ENCODE measurements at regions not wholly inside any gene's neighbourhood (a gene's known extent, or its start where the extent isn't known, plus 50 kb on each side); places are given as distances from the start of the nearest gene placed in this dataset.

GRCh38 chr1:218531936-218532335 lies 186.8 kb downstream of the TGFB2 start:
- H3K27me3 Mint-ChIP-seq (ENCODE audit: insufficient read depth) = peaks cover 5% of the 10 kb centered on the region
- WGBS, 2 experiments (ENCODE audit: insufficient coverage in 1 of 2, insufficient read length in 1 of 2) = 90 to 95% methylated on average over 5 of the region's 5 CpGs

GRCh38 chr1:218536296-218536986 lies 191.3 kb downstream of the TGFB2 start:
- H3K27ac Mint-ChIP-seq = no peak overlapping the region

More at GRCh38 chr1:218531936-218532335, 186.8 kb downstream of the TGFB2 start:
- no peak for TF ChIP-seq CTCF (conservative IDR thresholded peaks at IDR 0.05)
- H3K27ac Mint-ChIP-seq = no peak overlapping the region
- H3K9ac ChIP-seq (ENCODE audit: extremely low read depth, low read length, poor library complexity, severe bottlenecking) = no peak overlapping the region
- H3K9me3 Mint-ChIP-seq = no peaks in the 10 kb centered on the region
- no peaks in the 10 kb centered on the region for H3K9me3 ChIP-seq (ENCODE audit: control insufficient read depth, low read length)
- H3K4me1 ChIP-seq (ENCODE audit: control insufficient read depth, insufficient read depth, low read length) = no peaks in the 10 kb centered on the region
- H3K4me1 Mint-ChIP-seq = peaks cover 2% of the 10 kb centered on the region
- H3K36me3 Mint-ChIP-seq (ENCODE audit: low read depth) = no peaks in the 10 kb centered on the region
- no peak overlapping the region for H3K4me3 Mint-ChIP-seq
- H3K27me3 ChIP-seq (ENCODE audit: control insufficient read depth, insufficient read depth, low read length, poor library complexity, severe bottlenecking) = peaks cover 21% of the 10 kb centered on the region
- no peak overlapping the region for H3K27ac ChIP-seq (ENCODE audit: low read depth, low read length)
- no peak overlapping the region for H3K4me3 ChIP-seq (ENCODE audit: low read length)
- no peaks in the 10 kb centered on the region for H3K36me3 ChIP-seq (ENCODE audit: control insufficient read depth, insufficient read depth, low read length)
- no peak for DNase-seq

GRCh38 chr1:218537122-218537913 lies 192.2 kb downstream of the TGFB2 start:
- Mint-ChIP-seq H3K4me3 (no peak overlapping the region), H3K27ac (no peak overlapping the region), H3K36me3 (ENCODE audit: low read depth) (no peaks in the 10 kb centered on the region), H3K27me3 (ENCODE audit: insufficient read depth) (no peaks in the 10 kb centered on the region), H3K4me1 (no peaks in the 10 kb centered on the region), H3K9me3 (no peaks in the 10 kb centered on the region)
- Histone ChIP-seq H3K9me3 (ENCODE audit: control insufficient read depth, low read length) (no peaks in the 10 kb centered on the region), H3K4me3 (ENCODE audit: low read length) (no peak overlapping the region), H3K27ac (ENCODE audit: low read depth, low read length) (no peak overlapping the region), H3K4me1 (ENCODE audit: control insufficient read depth, insufficient read depth, low read length) (no peaks in the 10 kb centered on the region), H3K27me3 (ENCODE audit: control insufficient read depth, insufficient read depth, low read length, poor library complexity, severe bottlenecking) (no peaks in the 10 kb centered on the region), H3K9ac (ENCODE audit: extremely low read depth, low read length, poor library complexity, severe bottlenecking) (no peak overlapping the region), H3K36me3 (ENCODE audit: control insufficient read depth, insufficient read depth, low read length) (no peaks in the 10 kb centered on the region)
- TF ChIP-seq CTCF (conservative IDR thresholded peaks at IDR 0.05) = no peak
- 88 to 94% methylated on average over 2 to 5 of the region's 6 CpGs for WGBS, 2 experiments (ENCODE audit: insufficient coverage in 1 of 2, insufficient read length in 1 of 2)
- no peak for DNase-seq

More at GRCh38 chr1:218536296-218536986, 191.3 kb downstream of the TGFB2 start:
- Histone ChIP-seq H3K36me3 (ENCODE audit: control insufficient read depth, insufficient read depth, low read length) (no peaks in the 10 kb centered on the region), H3K4me1 (ENCODE audit: control insufficient read depth, insufficient read depth, low read length) (no peaks in the 10 kb centered on the region), H3K9me3 (ENCODE audit: control insufficient read depth, low read length) (no peaks in the 10 kb centered on the region), H3K27ac (ENCODE audit: low read depth, low read length) (no peak overlapping the region), H3K9ac (ENCODE audit: extremely low read depth, low read length, poor library complexity, severe bottlenecking) (no peak overlapping the region), H3K27me3 (ENCODE audit: control insufficient read depth, insufficient read depth, low read length, poor library complexity, severe bottlenecking) (no peaks in the 10 kb centered on the region), H3K4me3 (ENCODE audit: low read length) (no peak overlapping the region)
- no peak for TF ChIP-seq CTCF (conservative IDR thresholded peaks at IDR 0.05)
- Mint-ChIP-seq H3K36me3 (ENCODE audit: low read depth) (no peaks in the 10 kb centered on the region), H3K4me3 (no peak overlapping the region), H3K27me3 (ENCODE audit: insufficient read depth) (no peaks in the 10 kb centered on the region), H3K9me3 (no peaks in the 10 kb centered on the region), H3K4me1 (no peaks in the 10 kb centered on the region)
- WGBS, 2 experiments (ENCODE audit: insufficient coverage in 1 of 2, insufficient read length in 1 of 2) = 91 to 100% methylated on average over 1 to 2 of the region's 2 CpGs
- DNase-seq = no peak

Measured in endodermal cell (in vitro differentiated cells).